Right lobe of liver (tissue), 4 donors: ENCODE measurements at regions not wholly inside any gene's neighbourhood (a gene's known extent, or its start where the extent isn't known, plus 50 kb on each side); places are given as distances from the start of the nearest gene placed in this dataset.

Source experiments
- POLR2A ChIP-seq: fragments of 450-650 bp; IDR thresholded peaks from one replicate; pipeline ENCODE4 v1.6.1; 2017; ENCODE audit warnings: antibody characterized with exemption, mild to moderate bottlenecking
- TF ChIP-seq, protein P1 (sequence below), 4 donors: fragments of 200-600 bp in 3 of 4; fragments of 450-650 bp in 1 of 4; IDR thresholded peaks; one replicate each; pipeline versions ENCODE4 v1.5.1 to v1.8.0; 2016 to 2022; ENCODE audit warnings: antibody characterized with exemption in 4 of 4, mild to moderate bottlenecking in 2 of 4
- donor health status: DM: no; HTN: no; CAD: no.
- donor health status: DM: no; HTN: no; CAD: no.
- donor health status: DM: no; HTN: yes; CAD: no.

- no peak for TF ChIP-seq POLR2A
- TF ChIP-seq, protein P1, sequence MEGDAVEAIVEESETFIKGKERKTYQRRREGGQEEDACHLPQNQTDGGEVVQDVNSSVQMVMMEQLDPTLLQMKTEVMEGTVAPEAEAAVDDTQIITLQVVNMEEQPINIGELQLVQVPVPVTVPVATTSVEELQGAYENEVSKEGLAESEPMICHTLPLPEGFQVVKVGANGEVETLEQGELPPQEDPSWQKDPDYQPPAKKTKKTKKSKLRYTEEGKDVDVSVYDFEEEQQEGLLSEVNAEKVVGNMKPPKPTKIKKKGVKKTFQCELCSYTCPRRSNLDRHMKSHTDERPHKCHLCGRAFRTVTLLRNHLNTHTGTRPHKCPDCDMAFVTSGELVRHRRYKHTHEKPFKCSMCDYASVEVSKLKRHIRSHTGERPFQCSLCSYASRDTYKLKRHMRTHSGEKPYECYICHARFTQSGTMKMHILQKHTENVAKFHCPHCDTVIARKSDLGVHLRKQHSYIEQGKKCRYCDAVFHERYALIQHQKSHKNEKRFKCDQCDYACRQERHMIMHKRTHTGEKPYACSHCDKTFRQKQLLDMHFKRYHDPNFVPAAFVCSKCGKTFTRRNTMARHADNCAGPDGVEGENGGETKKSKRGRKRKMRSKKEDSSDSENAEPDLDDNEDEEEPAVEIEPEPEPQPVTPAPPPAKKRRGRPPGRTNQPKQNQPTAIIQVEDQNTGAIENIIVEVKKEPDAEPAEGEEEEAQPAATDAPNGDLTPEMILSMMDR (IDR thresholded peaks at IDR 0.05): no peak
Observed at GRCh38 chr12:105587237-105587636, 256.7 kb downstream of the C12orf75 start.
